Left ventricle myocardium inferior (tissue), 1 donor: ENCODE measurements at regions not wholly inside any gene's neighbourhood (a gene's known extent, or its start where the extent isn't known, plus 50 kb on each side); places are given as distances from the start of the nearest gene placed in this dataset.

ENCODE experiments used
- DNase-seq: peaks from one replicate; pipeline ENCODE4 v3.0.0-alpha.2; 2020
- H3K27ac ChIP-seq: fragments of 200-600 bp; replicated peaks from 2 replicates; pipeline ENCODE4 v1.8.0; 2021
- H3K27me3 ChIP-seq: fragments of 200-600 bp; 2 replicates; pipeline ENCODE4 v1.8.0; 2021; ENCODE audit warnings: low read depth
- H3K36me3 ChIP-seq: fragments of 200-600 bp; 2 replicates; pipeline ENCODE4 v1.8.0; 2021
- H3K4me1 ChIP-seq: fragments of 200-600 bp; 2 replicates; pipeline ENCODE4 v1.8.0; 2021
- H3K4me3 ChIP-seq: fragments of 200-600 bp; 2 replicates; pipeline ENCODE4 v1.8.0; 2021; ENCODE audit warnings: mild to moderate bottlenecking, moderate library complexity
- H3K9me3 ChIP-seq: fragments of 200-600 bp; replicated peaks from 2 replicates; pipeline ENCODE4 v1.8.0; 2021
- CTCF ChIP-seq: fragments of 200-600 bp; IDR thresholded peaks from 2 replicates; pipeline ENCODE4 v1.8.0; 2021; ENCODE audit warnings: antibody characterized with exemption, mild to moderate bottlenecking, borderline replicate concordance
- intact Hi-C: fragments of 100-400 bp; cut with micrococcal nuclease; formaldehyde crosslinking; loops from one replicate; pipeline ENCODE4 v1.11.0; 2022
- donor health status: DM: no; HTN: yes; CAD: no; lungs with severe emphysema.

GRCh38 chr5:8577792-8578191 is 708.8 kb downstream of the MTRR start:
- TF ChIP-seq CTCF = no peak
- H3K36me3 ChIP-seq = no peaks in the 10 kb centered on the region
- intact Hi-C loops = no loop called here
- no peak overlapping the region for H3K27ac ChIP-seq
- no peaks in the 10 kb centered on the region for H3K9me3 ChIP-seq
- no peaks in the 10 kb centered on the region for H3K4me1 ChIP-seq
- H3K27me3 ChIP-seq = no peaks in the 10 kb centered on the region
- no peak for DNase-seq
- no peak overlapping the region for H3K4me3 ChIP-seq

- Histone ChIP-seq H3K36me3 (no peaks in the 10 kb centered on the region), H3K4me1 (no peaks in the 10 kb centered on the region), H3K27me3 (no peaks in the 10 kb centered on the region), H3K4me3 (no peak overlapping the region), H3K9me3 (no peaks in the 10 kb centered on the region), H3K27ac (no peak overlapping the region)
- intact Hi-C loops = no loop called here
- TF ChIP-seq CTCF = no peak
- no peak for DNase-seq
These were observed 711.4 kb downstream of the MTRR start for GRCh38 chr5:8580298-8580697.

- TF ChIP-seq CTCF = no peak
- intact Hi-C loops = no loop called here
- DNase-seq = no peak
- H3K4me3 ChIP-seq = no peak overlapping the region
- no peaks in the 10 kb centered on the region for H3K27me3 ChIP-seq
- no peaks in the 10 kb centered on the region for H3K36me3 ChIP-seq
- no peaks in the 10 kb centered on the region for H3K4me1 ChIP-seq
- no peaks in the 10 kb centered on the region for H3K9me3 ChIP-seq
- no peak overlapping the region for H3K27ac ChIP-seq
These were observed 712.1 kb downstream of the MTRR start for GRCh38 chr5:8581047-8581446.

GRCh38 chr5:8585230-8586018 is 716.5 kb downstream of the MTRR start:
- no peak overlapping the region for H3K27ac ChIP-seq
- no peak overlapping the region for H3K4me3 ChIP-seq
- H3K9me3 ChIP-seq = peaks cover 15% of the 10 kb centered on the region
- no peaks in the 10 kb centered on the region for H3K4me1 ChIP-seq
- H3K27me3 ChIP-seq = no peaks in the 10 kb centered on the region
- TF ChIP-seq CTCF = no peak
- intact Hi-C loops = no loop called here
- no peaks in the 10 kb centered on the region for H3K36me3 ChIP-seq
- DNase-seq = no peak

- H3K27me3 ChIP-seq = no peaks in the 10 kb centered on the region
- no peaks in the 10 kb centered on the region for H3K4me1 ChIP-seq
- intact Hi-C loops = no loop called here
- no peak for DNase-seq
- H3K36me3 ChIP-seq = no peaks in the 10 kb centered on the region
- TF ChIP-seq CTCF = no peak
- H3K9me3 ChIP-seq = peaks cover 17% of the 10 kb centered on the region
- H3K4me3 ChIP-seq = no peak overlapping the region
- no peak overlapping the region for H3K27ac ChIP-seq
These were observed 722.0 kb downstream of the MTRR start for GRCh38 chr5:8590959-8591358.
